BLaER1 treated with 17β-estradiol and CSF1 and Interleukin-3, amounts not matched to agents 10 nM and 100 nM (cell line): ENCODE measurements at regions not wholly inside any gene's neighbourhood (a gene's known extent, or its start where the extent isn't known, plus 50 kb on each side); places are given as distances from the start of the nearest gene placed in this dataset.
"Not testable (repeated sequence)": the region's sequence is repeated elsewhere in the genome, so short reads cannot be mapped to it uniquely, and the experiment has no call there.

ENCODE experiments used
- H3K27ac ChIP-seq, 11 experiments: shearing (Covaris generic); formaldehyde crosslinking; 2 replicates each; pipeline ENCODE4 v1.8.1; 2022
- H3K27me3 ChIP-seq, 11 experiments: shearing (Covaris generic); formaldehyde crosslinking; 2 replicates each; pipeline ENCODE4 v1.8.1; 2022
- H3K36me3 ChIP-seq, 11 experiments: shearing (Covaris generic); formaldehyde crosslinking; 2 replicates each; pipeline ENCODE4 v1.8.1; 2022
- H3K4me1 ChIP-seq, 10 experiments: shearing (Covaris generic); formaldehyde crosslinking; 2 replicates each; pipeline ENCODE4 v1.8.1; 2022
- H3K4me2 ChIP-seq, 11 experiments: shearing (Covaris generic); formaldehyde crosslinking; 2 replicates each; pipeline ENCODE4 v1.8.1; 2022
- H3K4me3 ChIP-seq, 10 experiments: shearing (Covaris generic); formaldehyde crosslinking; 2 replicates each; pipeline ENCODE4 v1.8.1; 2022
- H3K9ac ChIP-seq, 11 experiments: shearing (Covaris generic); formaldehyde crosslinking; 2 replicates each; pipeline ENCODE4 v1.8.1; 2022
- H3K9me3 ChIP-seq, 11 experiments: shearing (Covaris generic); formaldehyde crosslinking; replicated peaks in 1 of 11; 2 replicates each; pipeline ENCODE4 v1.8.1; 2022
- H4K20me1 ChIP-seq, 11 experiments: shearing (Covaris generic); formaldehyde crosslinking; 2 replicates each; pipeline ENCODE4 v1.8.1; 2022
- Cebpa-rat ChIP-seq, 11 experiments: shearing (Covaris generic); IDR thresholded peaks; 2 replicates each; pipeline ENCODE4 v1.8.1; 2022

GRCh38 chrX:47776292-47777006 is 60.3 kb upstream of the ZNF81 start:
- H3K27me3 ChIP-seq, result peaks cover 49 to 97% (median 76%) of the 10 kb centered on the region in 11 experiments
- no peak overlapping the region for H3K4me3 ChIP-seq
- no peak for TF ChIP-seq Cebpa-rat (IDR thresholded peaks at IDR 0.05)
- no peaks in the 10 kb centered on the region for H3K36me3 ChIP-seq
- no peak overlapping the region for H3K9ac ChIP-seq
- H3K9me3 ChIP-seq, result peaks cover 15 to 45% (median 23%) of the 10 kb centered on the region in 11 experiments
- H4K20me1 ChIP-seq, result no peaks in the 10 kb centered on the region
- H3K4me2 ChIP-seq, result no peak overlapping the region
- H3K4me1 ChIP-seq, result no peaks in the 10 kb centered on the region
- H3K27ac ChIP-seq, result no peak overlapping the region

GRCh38 chrX:47772764-47773163 is 63.9 kb upstream of the ZNF81 start:
- peaks cover 20 to 56% (median 38%) of the 10 kb centered on the region in 11 experiments for H3K9me3 ChIP-seq
- no peak overlapping the region for H3K27ac ChIP-seq
- H4K20me1 ChIP-seq, result no peaks in the 10 kb centered on the region
- H3K9ac ChIP-seq, result no peak overlapping the region
- no peak overlapping the region for H3K4me2 ChIP-seq
- H3K27me3 ChIP-seq, result peaks cover 72 to 96% (median 84%) of the 10 kb centered on the region in 11 experiments
- no peaks in the 10 kb centered on the region for H3K4me1 ChIP-seq
- no peak for TF ChIP-seq Cebpa-rat (IDR thresholded peaks at IDR 0.05)
- no peak overlapping the region for H3K4me3 ChIP-seq
- no peaks in the 10 kb centered on the region for H3K36me3 ChIP-seq

DNA sequence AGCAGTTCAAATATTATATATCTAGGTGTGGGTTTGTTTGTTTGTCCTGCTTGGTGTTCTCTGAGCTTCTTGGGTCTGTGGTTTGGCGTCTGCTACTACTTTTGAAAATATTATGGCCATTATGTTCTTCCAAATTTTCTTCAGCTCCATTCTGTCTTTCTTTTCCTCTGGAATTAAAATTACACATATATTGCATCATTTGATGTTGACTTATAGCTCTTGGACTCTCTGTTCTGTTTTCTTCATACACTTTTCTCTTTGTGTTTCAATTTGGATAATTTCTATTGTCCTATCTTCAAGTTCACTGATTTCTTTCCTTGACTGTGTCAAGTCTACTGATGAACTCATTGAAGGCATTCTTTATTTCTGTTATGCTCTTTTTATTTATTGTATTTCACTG is 65.2 kb upstream of the ZNF81 start:
- Histone ChIP-seq H3K36me3 (no peaks in the 10 kb centered on the region), H3K9me3 (peaks cover 10 to 43% (median 26%) of the 10 kb centered on the region in 11 experiments), H3K4me3 (no peak overlapping the region), H3K4me1 (no peaks in the 10 kb centered on the region), H3K27ac (no peak overlapping the region), H3K27me3 (peaks cover 64 to 95% (median 82%) of the 10 kb centered on the region in 11 experiments), H3K4me2 (no peak overlapping the region), H4K20me1 (no peaks in the 10 kb centered on the region), H3K9ac (no peak overlapping the region)
- TF ChIP-seq Cebpa-rat (IDR thresholded peaks at IDR 0.05), result no peak

DNA sequence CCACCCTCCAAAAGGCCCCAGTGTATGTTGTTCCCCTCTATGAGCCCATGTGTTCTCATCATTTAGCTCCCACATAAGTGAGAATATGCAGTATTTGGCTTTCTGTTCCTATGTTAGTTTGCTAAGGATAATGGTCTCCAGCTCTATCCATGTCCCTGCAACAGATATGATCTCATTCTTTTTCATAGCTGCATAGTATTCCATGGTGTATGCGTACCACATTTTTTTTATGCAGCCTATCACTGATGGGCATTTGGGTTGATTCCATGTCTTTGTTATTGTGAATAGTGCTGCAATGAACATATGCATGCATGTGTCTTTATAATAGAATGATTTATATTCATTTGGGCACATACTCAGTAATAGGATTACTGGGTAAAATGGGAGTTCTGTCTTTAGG is 73.9 kb upstream of the ZNF81 start:
- H3K36me3 ChIP-seq, H3K9ac ChIP-seq, H3K4me3 ChIP-seq, H3K4me2 ChIP-seq, H4K20me1 ChIP-seq, H3K27ac ChIP-seq, H3K4me1 ChIP-seq: not testable (repeated sequence)
- H3K27me3 ChIP-seq, result peaks cover 37 to 80% (median 52%) of the 10 kb centered on the region in 11 experiments
- H3K9me3 ChIP-seq, result peaks cover 5 to 34% (median 13%) of the 10 kb centered on the region in 11 experiments; a peak in 18 of 22 replicates

- Histone ChIP-seq H3K9ac (no peak overlapping the region), H4K20me1 (peaks cover 0 to 17% (median 0%) of the 10 kb centered on the region in 11 experiments; a peak in 2 of 22 replicates), H3K9me3 (peaks cover 0 to 27% (median 0%) of the 10 kb centered on the region in 11 experiments; a peak in 7 of 22 replicates), H3K27me3 (peaks cover 93 to 100% (median 100%) of the 10 kb centered on the region in 11 experiments), H3K4me3 (no peak overlapping the region), H3K36me3 (no peaks in the 10 kb centered on the region), H3K4me1 (peaks cover 10 to 17% (median 13%) of the 10 kb centered on the region in 10 experiments; a peak in 19 of 20 replicates), H3K27ac (no peak overlapping the region), H3K4me2 (no peak overlapping the region)
- no peak for TF ChIP-seq Cebpa-rat (IDR thresholded peaks at IDR 0.05)
Observed at GRCh38 chrX:47752685-47753084, 84.0 kb upstream of the ZNF81 start.

DNA sequence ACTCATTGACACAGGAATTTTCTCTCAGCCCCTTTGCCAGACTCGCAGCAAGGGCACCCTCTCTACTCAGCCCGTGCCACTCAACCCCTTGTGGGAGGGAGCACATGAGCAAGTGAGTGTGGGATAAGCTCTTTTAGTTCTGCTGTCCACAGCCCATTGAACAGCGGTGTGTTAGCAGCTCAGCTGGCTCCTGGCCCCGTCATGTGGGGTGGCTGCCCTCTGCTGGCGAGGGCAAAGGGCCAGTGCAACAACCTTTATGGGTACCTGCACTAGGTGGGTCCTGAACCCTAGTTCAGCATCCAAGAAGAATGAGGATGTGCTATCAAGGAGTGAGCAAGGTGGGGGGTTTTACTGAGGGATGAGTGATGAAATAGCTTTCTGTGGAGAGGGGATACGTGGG is 85.0 kb upstream of the ZNF81 start:
- H3K27ac ChIP-seq, result no peak overlapping the region
- peaks cover 0 to 22% (median 0%) of the 10 kb centered on the region in 11 experiments; a peak in 7 of 22 replicates for H3K9me3 ChIP-seq
- peaks cover 96 to 100% (median 100%) of the 10 kb centered on the region in 11 experiments for H3K27me3 ChIP-seq
- no peaks in the 10 kb centered on the region for H3K36me3 ChIP-seq
- no peak for TF ChIP-seq Cebpa-rat (IDR thresholded peaks at IDR 0.05)
- peaks cover 10 to 17% (median 13%) of the 10 kb centered on the region in 10 experiments; a peak in 19 of 20 replicates for H3K4me1 ChIP-seq
- no peak overlapping the region for H3K4me3 ChIP-seq
- H4K20me1 ChIP-seq, result peaks cover 0 to 17% (median 0%) of the 10 kb centered on the region in 11 experiments; a peak in 2 of 22 replicates
- H3K9ac ChIP-seq, result no peak overlapping the region
- H3K4me2 ChIP-seq, result no peak overlapping the region

- peak overlapping the region; percentile 3 to 59 (median 49); a peak in 21 of 22 replicates for H3K4me2 ChIP-seq
- no peak for TF ChIP-seq Cebpa-rat (IDR thresholded peaks at IDR 0.05)
- H3K4me1 ChIP-seq, result peaks cover 12 to 34% (median 14%) of the 10 kb centered on the region in 10 experiments; a peak in 19 of 20 replicates
- no peaks in the 10 kb centered on the region for H3K9me3 ChIP-seq
- peaks cover 0 to 17% (median 0%) of the 10 kb centered on the region in 11 experiments; a peak in 2 of 22 replicates for H4K20me1 ChIP-seq
- H3K9ac ChIP-seq, result no peak overlapping the region
- H3K27ac ChIP-seq, result 0 out of 22 replicates have a peak overlapping the region, but pooled peaks of 1 of the 11 experiments have one; percentile 21
- peaks cover 88 to 100% (median 98%) of the 10 kb centered on the region in 11 experiments for H3K27me3 ChIP-seq
- H3K4me3 ChIP-seq, result no peak overlapping the region
- no peaks in the 10 kb centered on the region for H3K36me3 ChIP-seq
Observed at GRCh38 chrX:47749185-47749967, 87.3 kb upstream of the ZNF81 start.

- Histone ChIP-seq H3K9ac (no peak overlapping the region), H3K4me1 (peaks cover 12 to 41% (median 14%) of the 10 kb centered on the region in 10 experiments; a peak in 19 of 20 replicates), H3K4me2 (peak overlapping the region; percentile 3 to 59 (median 49); a peak in 21 of 22 replicates), H3K36me3 (no peaks in the 10 kb centered on the region), H4K20me1 (peaks cover 0 to 17% (median 0%) of the 10 kb centered on the region in 11 experiments; a peak in 2 of 22 replicates), H3K4me3 (no peak overlapping the region), H3K27ac (peak overlapping the region in 1 of 11 experiments; percentile 21; a peak in 1 of 22 replicates), H3K27me3 (peaks cover 88 to 100% (median 98%) of the 10 kb centered on the region in 11 experiments), H3K9me3 (no peaks in the 10 kb centered on the region)
- TF ChIP-seq Cebpa-rat (IDR thresholded peaks at IDR 0.05), result no peak
Observed at GRCh38 chrX:47748576-47748975, 88.1 kb upstream of the ZNF81 start.

DNA sequence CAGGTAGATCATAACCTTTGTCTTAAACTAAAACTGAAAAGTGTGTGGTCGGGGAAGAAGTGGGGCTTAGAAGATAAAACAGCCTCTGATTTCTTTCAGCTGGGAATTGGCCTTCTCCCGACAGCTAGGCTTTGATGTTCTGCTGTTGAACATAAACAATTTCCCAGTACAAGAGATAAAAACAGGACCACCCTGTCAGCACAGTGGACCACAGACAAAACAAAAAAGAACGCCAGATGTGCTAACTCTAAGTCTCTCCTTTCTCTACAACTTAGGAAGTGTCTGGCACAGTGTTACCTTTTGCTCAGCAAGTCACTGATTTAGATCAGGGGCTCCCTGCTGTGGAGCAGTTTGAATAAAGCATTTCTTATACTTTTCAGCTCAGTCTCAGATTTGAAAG is 87.5 kb upstream of the UXT start:
- H3K9me3 ChIP-seq, result peaks cover 0 to 2% (median under 1%) of the 10 kb centered on the region in 11 experiments; a peak in 5 of 22 replicates
- TF ChIP-seq Cebpa-rat (IDR thresholded peaks at IDR 0.05), result no peak
- H3K27ac ChIP-seq, result no peak overlapping the region

More for the DNA sequence above, 87.5 kb upstream of the UXT start:
- Histone ChIP-seq H3K36me3 (no peaks in the 10 kb centered on the region), H3K4me1 (peaks cover 12 to 54% (median 14%) of the 10 kb centered on the region in 10 experiments; a peak in 19 of 20 replicates), H4K20me1 (peaks cover 0 to 6% (median 0%) of the 10 kb centered on the region in 11 experiments; a peak in 2 of 22 replicates), H3K4me3 (no peak overlapping the region), H3K4me2 (no peak overlapping the region), H3K27me3 (peaks cover 77 to 96% (median 93%) of the 10 kb centered on the region in 11 experiments), H3K9ac (no peak overlapping the region)
